Body of pancreas (tissue), 4 donors: ENCODE measurements at regions not wholly inside any gene's neighbourhood (a gene's known extent, or its start where the extent isn't known, plus 50 kb on each side); places are given as distances from the start of the nearest gene placed in this dataset.

ENCODE experiments used
- CTCF ChIP-seq, 7 experiments: fragments of 450-650 bp in 4 of 7; fragments of 200-600 bp in 3 of 7; sonication (generic) in 3 of 7; IDR thresholded peaks; one replicate each; pipeline ENCODE4 v1.5.1; 2016 to 2019; ENCODE audit warnings: antibody characterized with exemption in 7 of 7
- POLR2A ChIP-seq, 3 donors: fragments of 450-650 bp; IDR thresholded peaks; one replicate each; pipeline ENCODE4 v1.6.1; 2016; ENCODE audit warnings: antibody characterized with exemption in 3 of 3, mild to moderate bottlenecking in 2 of 3

DNA sequence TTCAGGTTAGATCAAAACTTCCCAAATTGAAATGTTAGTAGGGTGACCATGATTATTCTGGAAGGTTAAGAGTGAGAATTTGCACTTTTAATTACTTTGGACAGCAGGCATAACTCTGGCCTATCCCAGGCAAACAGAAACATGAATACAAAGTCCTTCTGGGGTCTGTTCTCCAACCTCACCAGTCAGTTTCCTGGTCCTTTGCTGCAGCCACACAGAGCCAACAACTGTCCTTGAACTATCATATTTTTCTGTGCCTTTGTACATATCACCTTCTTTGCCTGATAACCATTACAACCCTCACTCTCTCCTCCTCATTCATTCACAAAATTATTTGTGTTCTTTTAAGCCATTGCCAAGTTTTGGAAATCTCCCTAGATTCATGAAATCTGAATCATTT lies 126.0 kb upstream of the GBE1 start:
- TF ChIP-seq CTCF (IDR thresholded peaks at IDR 0.05) (no peak), POLR2A (IDR thresholded peaks at IDR 0.05) (no peak)
